ENCODE measurements at regions not wholly inside any gene's neighbourhood (a gene's known extent, or its start where the extent isn't known, plus 50 kb on each side); places are given as distances from the start of the nearest gene placed in this dataset.

GRCh38 chr5:89956838-89957237, 452.7 kb downstream of the CETN3 start:
- no peak overlapping the region for H3K9ac ChIP-seq
- no peaks in the 10 kb centered on the region for H3K4me1 ChIP-seq
- no peak overlapping the region for H3K4me3 ChIP-seq
- no peaks in the 10 kb centered on the region for H3K9me3 ChIP-seq
- H3K27me3 ChIP-seq: no peaks in the 10 kb centered on the region
- H4K20me1 ChIP-seq: no peaks in the 10 kb centered on the region
- H3K4me2 ChIP-seq: no peak overlapping the region
- TF ChIP-seq Cebpa-rat (IDR thresholded peaks at IDR 0.05): no peak
- no peaks in the 10 kb centered on the region for H3K36me3 ChIP-seq
- H3K27ac ChIP-seq: no peak overlapping the region

- H3K27me3 ChIP-seq: no peaks in the 10 kb centered on the region
- H3K9me3 ChIP-seq: no peaks in the 10 kb centered on the region
- no peak overlapping the region for H3K9ac ChIP-seq
- no peak overlapping the region for H3K27ac ChIP-seq
- H3K36me3 ChIP-seq: no peaks in the 10 kb centered on the region
- no peak overlapping the region for H3K4me3 ChIP-seq
- no peak for TF ChIP-seq Cebpa-rat (IDR thresholded peaks at IDR 0.05)
- H3K4me2 ChIP-seq: no peak overlapping the region
- H4K20me1 ChIP-seq: no peaks in the 10 kb centered on the region
- no peaks in the 10 kb centered on the region for H3K4me1 ChIP-seq
Measured at GRCh38 chr5:89954916-89955315, 454.6 kb downstream of the CETN3 start.

DNA sequence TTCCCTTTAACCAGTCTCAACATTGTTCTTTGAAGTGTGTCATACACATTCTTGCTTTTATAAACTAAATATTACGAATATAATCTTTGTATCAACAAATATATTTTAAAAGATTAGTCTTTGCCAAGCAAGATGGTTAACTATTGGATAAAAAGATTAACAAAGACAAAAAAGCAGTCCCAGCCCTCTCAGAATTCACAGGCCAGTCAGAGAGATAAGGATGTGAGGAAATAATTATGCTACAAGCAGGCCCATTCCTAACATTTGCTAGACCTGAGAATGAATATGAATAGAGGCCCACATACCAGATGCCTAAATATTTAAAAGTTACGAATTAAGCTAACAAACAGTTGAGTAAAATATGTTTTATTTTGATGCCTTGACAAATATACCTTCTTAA, 457.7 kb downstream of the CETN3 start:
- no peaks in the 10 kb centered on the region for H4K20me1 ChIP-seq
- no peak overlapping the region for H3K4me2 ChIP-seq
- TF ChIP-seq Cebpa-rat (IDR thresholded peaks at IDR 0.05): no peak
- no peak overlapping the region for H3K27ac ChIP-seq
- H3K9me3 ChIP-seq: no peaks in the 10 kb centered on the region
- no peak overlapping the region for H3K4me3 ChIP-seq
- H3K36me3 ChIP-seq: no peaks in the 10 kb centered on the region
- H3K4me1 ChIP-seq: no peaks in the 10 kb centered on the region
- H3K9ac ChIP-seq: no peak overlapping the region
- H3K27me3 ChIP-seq: no peaks in the 10 kb centered on the region

- no peaks in the 10 kb centered on the region for H3K36me3 ChIP-seq
- no peaks in the 10 kb centered on the region for H3K9me3 ChIP-seq
- H3K9ac ChIP-seq: no peak overlapping the region
- H3K27ac ChIP-seq: no peak overlapping the region
- no peak for TF ChIP-seq Cebpa-rat (IDR thresholded peaks at IDR 0.05)
- no peaks in the 10 kb centered on the region for H3K27me3 ChIP-seq
- no peak overlapping the region for H3K4me3 ChIP-seq
- H3K4me2 ChIP-seq: no peak overlapping the region
- no peaks in the 10 kb centered on the region for H3K4me1 ChIP-seq
- H4K20me1 ChIP-seq: no peaks in the 10 kb centered on the region
Measured at GRCh38 chr5:89950234-89950633, 459.3 kb downstream of the CETN3 start.

DNA sequence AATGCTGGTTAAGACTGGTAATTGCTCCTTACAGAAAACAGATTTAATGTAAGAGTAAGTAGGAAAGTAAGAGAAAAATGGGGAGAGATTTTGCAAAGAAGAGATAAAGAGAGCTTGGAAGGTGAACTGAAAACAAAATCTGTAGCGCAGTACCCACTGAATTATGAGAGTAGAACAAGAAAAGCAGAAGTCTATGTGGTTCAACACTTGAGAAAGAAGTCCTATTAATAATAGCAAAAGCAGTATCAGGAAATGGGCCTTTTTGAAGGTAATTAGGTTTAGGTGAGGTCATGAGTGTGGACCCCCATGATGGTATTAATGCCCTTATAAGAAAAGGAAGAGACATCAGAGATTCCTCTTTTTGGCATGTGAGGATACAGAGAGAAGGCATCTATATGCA, 460.6 kb downstream of the CETN3 start:
- no peaks in the 10 kb centered on the region for H3K27me3 ChIP-seq
- no peaks in the 10 kb centered on the region for H3K9me3 ChIP-seq
- no peak overlapping the region for H3K9ac ChIP-seq
- H3K4me1 ChIP-seq: no peaks in the 10 kb centered on the region
- no peak for TF ChIP-seq Cebpa-rat (IDR thresholded peaks at IDR 0.05)
- H4K20me1 ChIP-seq: no peaks in the 10 kb centered on the region
- H3K4me3 ChIP-seq: no peak overlapping the region
- no peak overlapping the region for H3K4me2 ChIP-seq
- H3K36me3 ChIP-seq: no peaks in the 10 kb centered on the region
- no peak overlapping the region for H3K27ac ChIP-seq

DNA sequence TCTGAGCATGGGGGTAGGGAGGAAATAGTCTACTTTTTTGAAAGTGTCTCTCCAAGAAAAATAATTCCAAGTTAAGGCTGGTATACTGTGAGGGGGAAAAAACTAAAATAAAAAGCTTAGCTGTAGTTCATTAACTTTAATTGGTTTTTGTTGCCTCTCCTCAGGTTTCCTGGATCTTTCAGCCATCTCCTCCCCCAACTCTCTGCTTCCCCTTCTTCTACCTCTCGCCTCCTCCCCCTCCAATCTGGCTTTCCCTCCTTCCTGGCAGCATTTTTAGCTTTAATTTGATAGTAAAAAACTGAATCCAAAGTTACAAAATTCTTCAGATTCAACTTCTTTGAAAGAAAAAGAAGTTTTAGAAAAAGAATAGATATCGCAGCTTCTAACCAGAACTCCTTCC, 462.6 kb downstream of the CETN3 start:
- Histone ChIP-seq H4K20me1 (no peaks in the 10 kb centered on the region), H3K9ac (no peak overlapping the region), H3K4me3 (no peak overlapping the region), H3K9me3 (no peaks in the 10 kb centered on the region), H3K4me1 (no peaks in the 10 kb centered on the region), H3K27ac (no peak overlapping the region), H3K4me2 (no peak overlapping the region), H3K27me3 (no peaks in the 10 kb centered on the region), H3K36me3 (no peaks in the 10 kb centered on the region)
- TF ChIP-seq Cebpa-rat (IDR thresholded peaks at IDR 0.05): no peak

DNA sequence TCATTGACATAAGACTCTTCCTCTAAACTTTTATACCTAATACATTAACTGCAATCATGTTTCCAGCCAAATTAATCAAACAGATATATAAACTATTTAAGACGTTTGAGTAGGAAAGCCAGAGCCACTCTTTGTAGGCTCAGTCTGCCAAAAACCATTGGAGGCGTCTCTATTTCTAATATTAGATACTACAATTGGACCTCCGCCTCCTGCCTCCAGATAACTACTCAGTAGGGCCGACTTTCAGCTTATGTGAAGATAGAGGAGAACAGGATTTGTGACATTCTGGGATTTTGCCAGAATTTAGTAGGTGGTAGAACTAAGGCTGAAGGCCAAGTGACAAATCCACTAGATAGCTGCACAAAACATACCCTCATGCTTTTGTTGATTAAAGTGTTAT, 463.0 kb downstream of the CETN3 start:
- Histone ChIP-seq H3K27me3 (no peaks in the 10 kb centered on the region), H3K9ac (no peak overlapping the region), H4K20me1 (no peaks in the 10 kb centered on the region), H3K4me3 (no peak overlapping the region), H3K36me3 (no peaks in the 10 kb centered on the region), H3K9me3 (no peaks in the 10 kb centered on the region), H3K4me2 (no peak overlapping the region), H3K4me1 (no peaks in the 10 kb centered on the region), H3K27ac (no peak overlapping the region)
- no peak for TF ChIP-seq Cebpa-rat (IDR thresholded peaks at IDR 0.05)

DNA sequence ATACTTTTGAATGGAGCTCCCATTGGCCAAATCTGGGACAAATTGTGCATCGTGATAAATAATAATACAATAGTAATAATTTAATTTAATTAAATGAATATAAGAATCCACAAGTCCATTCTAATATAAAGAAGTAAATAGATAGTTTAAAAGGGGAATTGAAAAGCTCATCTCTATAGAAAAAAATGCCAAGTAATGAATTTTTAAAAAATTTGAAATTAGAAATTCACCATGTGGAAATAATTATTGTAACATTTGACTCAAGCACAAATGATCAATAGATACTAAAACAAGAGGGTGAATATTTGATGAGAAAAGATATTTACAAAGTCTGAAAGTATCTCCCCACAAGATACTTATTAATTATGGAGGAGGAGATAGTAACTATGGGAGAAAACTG, 467.4 kb downstream of the CETN3 start:
- Histone ChIP-seq H4K20me1 (no peaks in the 10 kb centered on the region), H3K9ac (no peak overlapping the region), H3K36me3 (no peaks in the 10 kb centered on the region), H3K4me1 (no peaks in the 10 kb centered on the region), H3K4me3 (no peak overlapping the region), H3K27me3 (no peaks in the 10 kb centered on the region), H3K27ac (no peak overlapping the region), H3K9me3 (no peaks in the 10 kb centered on the region), H3K4me2 (no peak overlapping the region)
- no peak for TF ChIP-seq Cebpa-rat (IDR thresholded peaks at IDR 0.05)

- H3K4me1 ChIP-seq: no peaks in the 10 kb centered on the region
- no peaks in the 10 kb centered on the region for H3K27me3 ChIP-seq
- H4K20me1 ChIP-seq: no peaks in the 10 kb centered on the region
- no peaks in the 10 kb centered on the region for H3K36me3 ChIP-seq
- no peaks in the 10 kb centered on the region for H3K9me3 ChIP-seq
- H3K4me3 ChIP-seq: no peak overlapping the region
- no peak overlapping the region for H3K4me2 ChIP-seq
- TF ChIP-seq Cebpa-rat (IDR thresholded peaks at IDR 0.05): no peak
- no peak overlapping the region for H3K27ac ChIP-seq
- no peak overlapping the region for H3K9ac ChIP-seq
Measured at GRCh38 chr5:89936576-89936975, 473.0 kb downstream of the CETN3 start.

DNA sequence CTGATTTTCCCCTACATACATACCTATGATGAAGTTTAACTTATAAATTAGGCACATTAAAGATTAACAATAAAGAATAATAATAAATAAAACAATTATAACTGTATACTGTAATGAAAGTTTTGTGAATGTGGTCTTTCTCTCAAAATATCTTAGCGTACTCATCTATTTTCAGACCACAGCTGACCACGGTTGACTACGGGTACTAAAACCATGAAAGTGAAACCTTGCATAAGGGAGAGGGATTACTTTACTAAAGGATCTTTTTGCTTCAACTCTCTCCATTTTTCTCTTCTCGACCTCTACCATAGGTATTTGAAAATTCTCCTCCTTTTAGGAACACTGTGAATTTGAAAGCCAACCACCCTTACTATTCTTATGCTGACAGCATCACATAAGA, 475.5 kb downstream of the CETN3 start:
- Histone ChIP-seq H3K27me3 (no peaks in the 10 kb centered on the region), H3K27ac (no peak overlapping the region), H4K20me1 (no peaks in the 10 kb centered on the region), H3K4me1 (no peaks in the 10 kb centered on the region), H3K9me3 (no peaks in the 10 kb centered on the region), H3K4me3 (no peak overlapping the region), H3K4me2 (no peak overlapping the region), H3K36me3 (no peaks in the 10 kb centered on the region), H3K9ac (no peak overlapping the region)
- no peak for TF ChIP-seq Cebpa-rat (IDR thresholded peaks at IDR 0.05)

GRCh38 chr5:89932771-89933181, 476.8 kb downstream of the CETN3 start:
- Histone ChIP-seq H3K4me1 (no peaks in the 10 kb centered on the region), H3K36me3 (no peaks in the 10 kb centered on the region), H3K9me3 (no peaks in the 10 kb centered on the region), H4K20me1 (no peaks in the 10 kb centered on the region), H3K27ac (no peak overlapping the region), H3K4me3 (no peak overlapping the region), H3K9ac (no peak overlapping the region), H3K4me2 (no peak overlapping the region), H3K27me3 (no peaks in the 10 kb centered on the region)
- no peak for TF ChIP-seq Cebpa-rat (IDR thresholded peaks at IDR 0.05)
